Sigmoid colon (tissue), 6 donors: ENCODE measurements at regions not wholly inside any gene's neighbourhood (a gene's known extent, or its start where the extent isn't known, plus 50 kb on each side); places are given as distances from the start of the nearest gene placed in this dataset.
A peak's percentile ranks its signal among the peaks of the same experiment; 100 is the strongest.

ENCODE experiments used
- DNase-seq: peaks from one replicate; pipeline ENCODE4 v3.0.0-alpha.2; 2019
- H3K27ac ChIP-seq, 4 donors: fragments of 200-600 bp; sonication (generic); one replicate each; pipeline ENCODE4 v1.5.1; 2016 to 2019; ENCODE audit warnings: mild to moderate bottlenecking in 1 of 4
- H3K27me3 ChIP-seq, 3 donors: fragments of 200-600 bp; sonication (generic); one replicate each; pipeline ENCODE4 v1.5.1; 2019; ENCODE audit warnings: mild to moderate bottlenecking in 1 of 3
- H3K36me3 ChIP-seq, 4 donors: fragments of 200-600 bp; sonication (generic); one replicate each; pipeline ENCODE4 v1.5.1; 2016 to 2019
- H3K4me1 ChIP-seq, 4 donors: fragments of 200-600 bp; sonication (generic); one replicate each; pipeline ENCODE4 v1.5.1; 2017 to 2019
- H3K4me3 ChIP-seq, 4 donors: fragments of 200-600 bp; sonication (generic); one replicate each; pipeline ENCODE4 v1.5.1; 2017 to 2019; ENCODE audit warnings: mild to moderate bottlenecking in 2 of 4, moderate library complexity in 1 of 4
- H3K9me3 ChIP-seq, 4 donors: fragments of 200-600 bp in 3 of 4; sonication (generic) in 3 of 4; one replicate each; pipeline versions ENCODE4 v1.5.1 to v1.6.1; 2013 to 2019
- EP300 ChIP-seq, 4 donors: sonication (generic); formaldehyde crosslinking; IDR thresholded peaks; one replicate each; pipeline ENCODE4 v1.6.1; 2017; ENCODE audit warnings: antibody characterized with exemption in 4 of 4
- POLR2A ChIP-seq, 2 donors: fragments of 450-650 bp; IDR thresholded peaks; one replicate each; pipeline ENCODE4 v1.6.1; 2016; ENCODE audit warnings: antibody characterized with exemption in 2 of 2, mild to moderate bottlenecking in 2 of 2, moderate library complexity in 2 of 2
- POLR2AphosphoS5 ChIP-seq, 4 donors: sonication (generic); formaldehyde crosslinking; IDR thresholded peaks; one replicate each; pipeline ENCODE4 v1.6.1; 2017; ENCODE audit warnings: antibody characterized with exemption in 4 of 4
- WGBS, 2 donors: extraction: QIAGEN DNeasy Blood & Tissue Kit; methylation state at CpG; one replicate each; pipeline ENCODE4 v1.1.7; 2013; 5-methylcytosine and 5-hydroxymethylcytosine counted together
- intact Hi-C: fragments of 100-400 bp; cut with DNase I; formaldehyde crosslinking; loops from one replicate; pipeline ENCODE4 v1.15.1; 2023
- TF ChIP-seq, protein P1 (sequence below), 4 experiments: fragments of 450-650 bp in 3 of 4; fragments of 200-600 bp in 1 of 4; IDR thresholded peaks; one replicate each; pipeline ENCODE4 v1.5.1; 2016 to 2019; ENCODE audit warnings: antibody characterized with exemption in 4 of 4, mild to moderate bottlenecking in 3 of 4, moderate library complexity in 2 of 4
- donor health status: healthy with polysubstance abuse.
- donor health status: healthy.

DNA sequence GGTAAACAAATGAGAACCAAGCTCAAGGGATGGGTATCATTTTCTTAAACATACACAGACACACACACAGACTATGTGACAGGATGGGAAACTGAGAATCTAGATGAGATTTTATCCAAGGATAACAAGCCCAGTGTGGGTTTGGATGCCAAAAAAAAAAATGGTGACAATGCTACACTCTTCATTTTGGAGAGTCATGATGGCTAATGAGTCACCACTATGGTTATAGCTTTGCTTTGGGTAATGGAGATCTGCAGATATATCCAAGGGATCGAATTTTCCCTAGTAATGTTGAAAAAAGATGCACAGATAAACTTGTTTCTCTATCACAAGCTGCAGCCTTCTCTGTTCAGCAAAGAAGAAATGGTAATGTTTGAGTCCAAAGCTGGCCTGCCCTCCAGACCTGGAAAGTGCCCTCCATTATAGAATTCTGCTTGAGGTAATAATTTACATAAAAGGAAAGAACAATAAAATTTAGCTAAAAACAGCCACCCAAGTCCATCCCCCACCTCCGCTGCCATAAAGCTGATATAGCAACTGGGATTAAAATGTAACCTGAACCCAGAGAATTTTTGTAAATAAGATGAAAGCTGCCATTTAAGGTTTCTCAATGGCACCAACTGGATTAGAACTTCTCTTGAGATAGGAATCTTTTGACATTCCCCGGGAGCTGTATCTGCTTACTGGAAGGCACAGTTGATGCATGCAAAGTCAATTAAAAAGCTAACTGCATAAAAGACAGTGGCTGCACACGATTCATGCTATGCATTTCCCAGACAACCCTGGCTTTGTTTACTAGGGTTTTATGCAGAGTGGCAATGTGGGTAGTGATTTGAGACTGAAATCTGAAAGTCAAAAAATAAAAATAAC is 395.2 kb upstream of the LYPLAL1 start:
- Histone ChIP-seq H3K4me3 (no peak overlapping the region), H3K4me1 (no peaks in the 10 kb centered on the region), H3K36me3 (no peaks in the 10 kb centered on the region), H3K27ac (no peak overlapping the region), H3K27me3 (no peaks in the 10 kb centered on the region), H3K9me3 (no peaks in the 10 kb centered on the region)
- no peak for TF ChIP-seq EP300 (IDR thresholded peaks at IDR 0.05)
- no peak for TF ChIP-seq POLR2AphosphoS5 (IDR thresholded peaks at IDR 0.05)
- TF ChIP-seq, protein P1, sequence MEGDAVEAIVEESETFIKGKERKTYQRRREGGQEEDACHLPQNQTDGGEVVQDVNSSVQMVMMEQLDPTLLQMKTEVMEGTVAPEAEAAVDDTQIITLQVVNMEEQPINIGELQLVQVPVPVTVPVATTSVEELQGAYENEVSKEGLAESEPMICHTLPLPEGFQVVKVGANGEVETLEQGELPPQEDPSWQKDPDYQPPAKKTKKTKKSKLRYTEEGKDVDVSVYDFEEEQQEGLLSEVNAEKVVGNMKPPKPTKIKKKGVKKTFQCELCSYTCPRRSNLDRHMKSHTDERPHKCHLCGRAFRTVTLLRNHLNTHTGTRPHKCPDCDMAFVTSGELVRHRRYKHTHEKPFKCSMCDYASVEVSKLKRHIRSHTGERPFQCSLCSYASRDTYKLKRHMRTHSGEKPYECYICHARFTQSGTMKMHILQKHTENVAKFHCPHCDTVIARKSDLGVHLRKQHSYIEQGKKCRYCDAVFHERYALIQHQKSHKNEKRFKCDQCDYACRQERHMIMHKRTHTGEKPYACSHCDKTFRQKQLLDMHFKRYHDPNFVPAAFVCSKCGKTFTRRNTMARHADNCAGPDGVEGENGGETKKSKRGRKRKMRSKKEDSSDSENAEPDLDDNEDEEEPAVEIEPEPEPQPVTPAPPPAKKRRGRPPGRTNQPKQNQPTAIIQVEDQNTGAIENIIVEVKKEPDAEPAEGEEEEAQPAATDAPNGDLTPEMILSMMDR (IDR thresholded peaks at IDR 0.05), result no peak
- no peak for TF ChIP-seq POLR2A (IDR thresholded peaks at IDR 0.05)
- intact Hi-C loops, result no loop called here
- 58 to 80% methylated on average over 4 of the region's 4 CpGs for WGBS, 2 donors
- DNase-seq, result no peak

- Histone ChIP-seq H3K27me3 (no peaks in the 10 kb centered on the region), H3K4me1 (no peaks in the 10 kb centered on the region), H3K9me3 (no peaks in the 10 kb centered on the region), H3K4me3 (no peak overlapping the region), H3K27ac (no peak overlapping the region), H3K36me3 (no peaks in the 10 kb centered on the region)
- intact Hi-C loops, result no loop called here
- TF ChIP-seq POLR2A (IDR thresholded peaks at IDR 0.05) (no peak), POLR2AphosphoS5 (IDR thresholded peaks at IDR 0.05) (no peak)
- no peak for DNase-seq
- WGBS, 2 donors, result 44 to 55% methylated on average over 4 of the region's 4 CpGs
Measured at GRCh38 chr1:218779341-218780100, 394.2 kb upstream of the LYPLAL1 start.

DNA sequence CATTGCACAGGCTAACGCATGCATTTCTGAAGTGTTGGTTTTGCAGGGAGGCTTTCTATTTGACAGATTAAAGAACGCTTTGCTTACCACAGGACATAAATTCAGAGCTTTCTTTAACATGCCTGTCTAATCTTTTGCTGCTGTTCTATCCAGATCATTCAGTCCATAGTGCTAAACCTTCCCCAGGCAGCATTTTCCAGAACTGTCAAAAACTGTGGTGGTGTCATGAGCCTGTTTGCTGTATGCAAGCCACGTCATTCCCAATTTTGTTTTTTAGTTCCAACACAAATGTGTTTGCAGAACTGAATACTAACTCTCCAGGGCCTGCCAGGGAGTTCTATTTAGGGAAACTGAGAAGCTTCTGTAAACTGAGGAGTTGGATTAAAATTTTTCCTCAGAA is 390.5 kb upstream of the LYPLAL1 start:
- H3K4me1 ChIP-seq, result peaks cover 0 to 9% (median 3%) of the 10 kb centered on the region in 4 donors
- no peaks in the 10 kb centered on the region for H3K27me3 ChIP-seq
- H3K4me3 ChIP-seq, result no peak overlapping the region
- 43 to 73% methylated on average over 3 of the region's 3 CpGs for WGBS, 2 donors
- no peak for DNase-seq
- H3K27ac ChIP-seq, result no peak overlapping the region
- H3K36me3 ChIP-seq, result no peaks in the 10 kb centered on the region
- H3K9me3 ChIP-seq, result no peaks in the 10 kb centered on the region
- no peak for TF ChIP-seq POLR2AphosphoS5 (IDR thresholded peaks at IDR 0.05)
- TF ChIP-seq EP300 (IDR thresholded peaks at IDR 0.05), result no peak
- TF ChIP-seq POLR2A (IDR thresholded peaks at IDR 0.05), result no peak
- TF ChIP-seq, protein P1 (IDR thresholded peaks at IDR 0.05), result no peak
- intact Hi-C loops, result no loop called here

GRCh38 chr1:218783916-218784315 is 389.8 kb upstream of the LYPLAL1 start:
- Histone ChIP-seq H3K4me3 (no peak overlapping the region), H3K9me3 (no peaks in the 10 kb centered on the region), H3K4me1 (peaks cover 0 to 9% (median 3%) of the 10 kb centered on the region in 4 donors), H3K27ac (no peak overlapping the region), H3K27me3 (no peaks in the 10 kb centered on the region), H3K36me3 (no peaks in the 10 kb centered on the region)
- 54 to 56% methylated on average over 3 of the region's 3 CpGs for WGBS, 2 donors
- DNase-seq, result no peak
- TF ChIP-seq POLR2A (IDR thresholded peaks at IDR 0.05), result no peak
- TF ChIP-seq, protein P1 (IDR thresholded peaks at IDR 0.05), result no peak
- TF ChIP-seq POLR2AphosphoS5 (IDR thresholded peaks at IDR 0.05), result no peak
- no peak for TF ChIP-seq EP300 (IDR thresholded peaks at IDR 0.05)
- intact Hi-C loops, result no loop called here

DNA sequence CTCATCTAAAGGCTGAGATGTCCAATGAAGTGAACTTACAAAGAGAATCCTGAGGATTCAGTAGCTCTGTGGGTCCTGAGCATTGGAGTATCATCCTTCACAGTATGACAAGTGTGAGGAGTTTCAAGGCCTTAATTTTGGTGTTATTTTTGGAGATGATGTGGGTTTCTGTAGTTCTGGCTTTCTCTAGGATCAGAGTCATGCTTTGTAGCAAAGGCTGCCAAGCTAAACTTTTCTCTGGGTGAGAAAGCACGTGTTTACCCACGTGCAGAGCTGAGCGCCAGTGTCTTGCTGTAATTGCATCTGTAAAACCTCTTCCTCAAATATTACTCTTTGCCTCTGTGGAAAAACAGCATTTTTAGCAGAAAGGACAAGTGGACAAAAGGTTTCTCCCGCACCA is 387.8 kb upstream of the LYPLAL1 start:
- 16 to 59% methylated on average over 4 of the region's 4 CpGs for WGBS, 2 donors
- intact Hi-C loops, result no loop called here
- DNase-seq, result peak; percentile 65
- H3K27ac ChIP-seq, result peak overlapping the region in 1 of 4 donors; percentile 16
- H3K36me3 ChIP-seq, result no peaks in the 10 kb centered on the region
- TF ChIP-seq POLR2AphosphoS5 (IDR thresholded peaks at IDR 0.05) (no peak), EP300 (IDR thresholded peaks at IDR 0.05) (no peak), POLR2A (IDR thresholded peaks at IDR 0.05) (no peak)
- TF ChIP-seq, protein P1 (IDR thresholded peaks at IDR 0.05), result no peak
- H3K27me3 ChIP-seq, result no peaks in the 10 kb centered on the region
- no peaks in the 10 kb centered on the region for H3K9me3 ChIP-seq
- peaks cover 0 to 9% (median 3%) of the 10 kb centered on the region in 4 donors for H3K4me1 ChIP-seq
- no peak overlapping the region for H3K4me3 ChIP-seq
